HG02981 (cell line): ENCODE measurements at regions not wholly inside any gene's neighbourhood (a gene's known extent, or its start where the extent isn't known, plus 50 kb on each side); places are given as distances from the start of the nearest gene placed in this dataset.
"Not testable (repeated sequence)": the region's sequence is repeated elsewhere in the genome, so short reads cannot be mapped to it uniquely, and the experiment has no call there.

Source experiments
- ATAC-seq: cut with Tn5 transposase; IDR thresholded peaks from one replicate; pipeline ENCODE4 v1.9.1; 2021; ENCODE audit warnings: mild to moderate bottlenecking, moderate library complexity; ENCODE audit not compliant: unreplicated experiment

DNA sequence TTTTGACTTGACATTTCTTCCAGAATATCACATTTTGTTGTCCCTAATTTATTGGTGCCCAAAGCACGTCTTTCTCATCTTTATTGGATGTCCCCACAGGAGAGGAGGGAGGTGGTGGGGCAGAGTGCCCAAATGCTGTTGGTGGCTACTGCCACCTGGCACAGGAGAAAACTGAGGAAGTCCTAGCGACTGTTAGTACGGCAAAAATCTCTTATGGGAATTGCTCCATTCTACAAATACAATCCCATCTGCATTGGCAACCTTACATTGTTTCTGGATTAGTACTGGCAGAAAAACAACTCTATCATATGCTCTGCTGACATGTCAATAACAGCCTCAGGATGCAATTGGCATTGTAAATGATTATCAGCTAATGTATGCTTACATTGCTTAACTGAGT, 235.4 kb upstream of the IRAK1BP1 start:
- no peak for ATAC-seq

DNA sequence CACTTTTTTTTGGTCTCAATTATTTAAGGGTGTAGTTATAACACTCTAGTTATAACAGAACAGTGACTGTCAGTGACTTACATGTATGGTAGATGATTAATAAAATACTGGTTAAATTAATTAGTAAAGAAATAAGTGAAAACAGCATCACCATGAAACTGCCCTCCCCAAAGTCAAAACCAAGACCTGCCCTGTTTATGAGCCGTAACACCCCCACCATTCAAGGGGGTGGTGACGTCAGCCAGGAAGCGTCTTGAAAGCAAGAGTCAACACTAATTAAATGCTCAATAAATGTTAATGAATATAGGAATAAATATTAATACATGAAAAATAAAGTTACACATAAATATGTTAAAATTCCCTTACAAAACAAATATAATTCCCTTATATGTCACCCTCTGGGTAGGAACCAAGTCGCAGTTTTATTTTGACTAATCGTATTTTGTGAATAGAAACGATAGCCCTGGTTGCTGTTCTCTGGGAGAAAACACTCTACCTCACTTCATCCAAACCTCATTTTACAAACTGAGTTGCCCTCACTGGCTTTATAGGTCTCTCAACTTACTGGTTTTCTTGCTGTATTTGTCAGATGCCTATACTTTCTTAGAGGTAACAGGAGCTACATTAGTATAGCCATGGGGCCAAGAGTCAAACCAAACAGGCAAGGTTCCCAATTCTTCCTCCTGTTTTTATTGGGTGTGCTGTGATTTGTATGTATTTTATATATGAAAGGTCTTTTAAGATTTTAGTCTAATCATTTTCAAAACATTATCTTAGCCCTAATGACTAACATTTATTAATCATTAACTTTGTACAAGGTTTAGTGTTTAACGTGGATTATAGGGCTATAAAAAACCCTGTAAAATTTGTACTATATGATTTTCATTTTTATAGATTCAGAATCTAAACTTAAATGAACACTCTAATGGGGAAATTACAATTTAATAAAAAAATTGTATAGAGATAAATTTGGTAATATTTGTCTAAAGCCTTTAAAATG, 227.9 kb upstream of the IRAK1BP1 start:
- no peak for ATAC-seq

- not testable (repeated sequence) for ATAC-seq
These were observed 223.4 kb upstream of the IRAK1BP1 start for GRCh38 chr6:78643976-78644375.

DNA sequence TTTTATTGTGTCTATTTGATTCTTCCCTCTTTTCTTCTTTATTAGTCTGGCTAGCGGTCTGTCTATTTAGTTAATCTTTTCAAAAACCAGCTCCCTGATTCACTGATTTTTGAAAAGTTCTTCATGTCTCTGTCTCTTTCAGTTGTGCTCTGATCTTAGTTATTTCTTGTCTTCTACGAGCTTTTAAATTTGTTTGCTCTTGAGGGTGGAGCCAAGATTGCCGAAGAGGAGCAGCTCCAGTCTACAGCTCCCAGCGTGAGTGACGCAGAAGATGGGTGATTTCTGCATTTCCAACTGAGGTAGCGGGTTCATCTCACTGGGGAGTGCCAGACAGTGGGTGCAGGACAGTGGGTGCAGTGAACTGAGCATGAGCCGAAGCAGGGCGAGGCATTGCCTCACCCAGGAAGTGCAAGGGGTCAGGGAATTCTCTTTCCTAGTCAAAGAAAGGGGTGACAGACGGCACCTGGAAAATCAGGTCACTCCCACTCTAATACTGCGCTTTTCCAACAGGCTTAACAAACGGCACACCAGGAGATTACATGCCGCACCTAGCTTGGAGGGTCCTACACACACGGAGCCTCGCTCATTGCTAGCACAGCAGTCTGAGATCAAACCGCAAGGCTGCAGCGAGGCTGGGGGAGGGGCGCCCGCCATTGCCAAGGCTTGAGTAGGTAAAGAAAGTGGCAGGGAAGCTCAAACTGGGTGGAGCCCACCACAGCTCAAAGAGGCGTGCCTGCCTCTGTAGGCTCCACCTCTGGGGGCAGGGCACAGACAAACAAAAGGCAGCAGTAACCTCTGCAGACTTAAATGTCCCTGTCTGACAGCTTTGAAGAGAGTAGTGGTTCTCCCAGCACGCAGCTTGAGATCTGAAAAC, 220.6 kb upstream of the IRAK1BP1 start:
- not testable (repeated sequence) for ATAC-seq

- not testable (repeated sequence) for ATAC-seq
These were observed 201.5 kb upstream of the IRAK1BP1 start for GRCh38 chr6:78665819-78666218.

- no peak for ATAC-seq
These were observed 200.6 kb upstream of the IRAK1BP1 start for GRCh38 chr6:78666764-78667163.

DNA sequence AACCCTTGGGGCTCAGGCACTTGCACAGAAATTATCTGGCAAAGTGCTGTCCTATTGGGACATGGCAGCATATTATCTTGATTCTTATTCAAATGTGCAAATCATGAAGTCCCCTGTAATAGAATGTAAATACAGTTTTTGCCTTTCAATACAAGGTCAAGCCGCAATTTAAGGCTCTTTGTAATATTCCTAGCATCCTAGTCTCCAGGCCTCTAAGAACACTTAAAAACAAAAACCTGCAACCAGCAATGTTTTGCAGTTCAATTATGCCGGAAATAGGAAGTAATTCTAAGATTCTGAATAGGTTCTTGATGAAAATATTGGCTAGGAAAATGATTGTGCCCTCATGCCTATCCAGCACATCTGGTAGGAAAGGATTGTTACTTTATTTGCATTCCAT, 197.2 kb upstream of the IRAK1BP1 start:
- ATAC-seq: no peak

DNA sequence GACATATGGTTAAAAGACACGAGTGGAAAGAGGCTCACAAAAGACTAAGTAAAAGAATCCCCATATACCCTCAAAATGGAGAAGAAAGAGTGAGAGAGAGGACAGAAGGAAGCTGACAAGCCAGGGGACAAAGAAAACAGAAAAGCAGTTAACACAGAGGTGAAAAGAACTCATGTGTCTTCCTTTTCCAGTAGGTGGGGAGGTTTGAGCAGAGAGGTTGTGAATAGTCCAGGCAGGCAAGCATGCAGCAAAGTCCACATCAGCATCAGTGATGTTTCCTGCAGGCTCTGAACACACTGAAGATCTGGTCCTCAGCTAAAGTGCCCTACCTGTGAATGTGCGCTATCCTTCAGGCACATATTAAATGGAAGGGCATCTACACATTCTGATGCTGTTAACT, 196.5 kb upstream of the IRAK1BP1 start:
- no peak for ATAC-seq

DNA sequence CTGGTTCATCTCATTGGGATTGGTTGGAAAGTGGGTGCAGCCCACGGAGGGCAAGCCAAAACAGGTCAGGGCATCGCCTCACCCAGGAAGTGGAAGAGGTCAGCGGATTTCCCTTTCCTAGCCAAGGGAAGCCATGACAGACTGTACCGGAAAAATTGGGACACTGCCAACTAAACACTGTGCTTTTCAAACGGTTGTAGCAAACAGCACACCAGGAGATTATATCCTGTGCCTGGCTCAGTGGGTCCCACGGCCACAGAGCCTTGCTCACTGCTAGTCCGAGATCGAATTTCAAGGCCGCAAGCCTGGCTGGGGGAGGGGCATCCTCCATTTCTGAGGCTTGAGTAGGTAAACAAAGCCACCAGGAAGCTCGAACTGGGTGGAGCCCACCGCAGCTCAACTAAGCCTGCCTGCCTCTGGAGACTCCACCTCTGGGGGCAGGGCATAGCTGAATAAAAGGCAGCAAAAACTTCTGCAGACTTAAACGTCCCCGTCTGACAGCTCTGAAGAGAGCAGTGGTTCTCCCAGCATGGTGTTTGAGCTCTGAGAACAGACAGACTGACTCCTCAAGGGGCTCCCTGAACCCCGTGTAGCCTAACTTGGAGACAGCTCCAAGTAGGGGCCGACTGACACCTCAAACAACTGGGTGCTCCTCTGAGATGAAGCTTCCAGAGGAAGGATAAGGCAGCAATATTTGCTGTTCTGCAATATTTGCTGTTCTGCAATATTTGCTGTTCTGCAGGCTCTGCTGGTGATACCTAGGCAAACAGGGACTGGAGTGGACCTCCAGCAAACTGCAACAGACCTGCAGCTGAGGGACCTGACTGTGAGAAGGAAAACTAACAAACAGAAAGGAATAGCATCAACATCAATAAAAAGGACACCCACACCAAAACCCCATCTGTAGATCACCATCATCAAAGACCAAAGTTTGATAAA, 191.0 kb upstream of the IRAK1BP1 start:
- ATAC-seq: not testable (repeated sequence)

GRCh38 chr6:78688668-78689067, 178.7 kb upstream of the IRAK1BP1 start:
- ATAC-seq: no peak

GRCh38 chr6:78693835-78694234, 173.5 kb upstream of the IRAK1BP1 start:
- ATAC-seq: no peak

- ATAC-seq: not testable (repeated sequence)
These were observed 172.7 kb upstream of the IRAK1BP1 start for GRCh38 chr6:78694628-78695027.

GRCh38 chr6:78700991-78701390, 166.4 kb upstream of the IRAK1BP1 start:
- ATAC-seq: no peak

- ATAC-seq: no peak
These were observed 165.9 kb upstream of the IRAK1BP1 start for GRCh38 chr6:78701407-78701806.

DNA sequence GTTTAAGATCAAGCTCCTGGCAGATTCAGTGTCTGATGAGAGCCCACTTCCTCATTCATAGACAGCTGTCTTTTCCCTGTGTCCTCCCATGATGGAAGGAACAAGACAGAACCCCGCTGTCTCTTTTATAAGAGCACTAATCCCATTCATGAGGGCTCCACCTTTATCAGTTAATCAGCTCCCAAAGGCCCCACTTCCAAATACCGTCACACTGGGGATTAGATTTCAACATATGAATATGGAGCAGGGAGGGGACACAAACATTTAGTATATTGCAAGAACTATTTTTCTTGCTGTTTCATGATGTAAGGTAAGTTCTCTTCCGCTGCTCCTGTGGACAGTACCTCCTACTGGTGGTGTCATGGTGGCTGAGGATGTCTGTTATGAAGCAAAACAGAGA, 158.3 kb upstream of the IRAK1BP1 start:
- no peak for ATAC-seq

GRCh38 chr6:78713564-78713963, 153.8 kb upstream of the IRAK1BP1 start:
- ATAC-seq: no peak

DNA sequence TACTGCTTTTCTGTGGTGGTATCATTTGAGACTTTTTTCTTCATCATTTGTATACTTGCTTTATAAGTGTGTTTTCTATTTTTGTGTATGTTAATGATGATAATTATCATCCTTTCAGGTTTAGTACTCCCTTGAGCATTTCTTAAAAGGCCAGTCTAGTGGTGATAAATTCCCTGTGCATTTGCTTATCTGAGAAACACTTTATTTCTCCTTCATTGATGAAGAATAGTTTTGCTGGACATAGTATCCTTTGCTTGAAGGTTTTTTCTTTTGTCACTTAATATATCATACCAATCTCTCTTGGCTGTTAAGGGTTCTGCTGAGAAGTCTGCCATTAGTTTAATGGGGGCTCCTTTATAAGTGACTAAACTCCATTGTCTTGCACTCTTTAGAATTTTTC, 123.2 kb upstream of the IRAK1BP1 start:
- no peak for ATAC-seq

DNA sequence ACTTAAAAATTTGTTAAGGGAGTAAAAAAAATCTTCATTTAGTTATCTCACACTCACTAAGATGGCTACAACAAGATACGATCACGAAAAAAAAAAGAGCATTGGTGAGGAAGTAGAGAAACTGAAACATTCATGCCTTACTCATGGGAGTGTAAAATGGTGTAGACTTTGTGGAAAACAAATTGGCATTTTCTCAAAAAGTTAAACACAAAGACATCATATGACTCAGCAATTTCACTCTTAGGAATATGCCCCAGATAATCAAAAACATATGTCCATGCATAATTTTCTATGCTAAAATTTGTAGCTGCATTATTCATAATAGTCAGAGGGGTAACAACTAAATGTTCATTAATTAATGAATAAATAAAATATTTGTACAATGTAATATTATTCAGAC, 120.9 kb upstream of the IRAK1BP1 start:
- no peak for ATAC-seq

DNA sequence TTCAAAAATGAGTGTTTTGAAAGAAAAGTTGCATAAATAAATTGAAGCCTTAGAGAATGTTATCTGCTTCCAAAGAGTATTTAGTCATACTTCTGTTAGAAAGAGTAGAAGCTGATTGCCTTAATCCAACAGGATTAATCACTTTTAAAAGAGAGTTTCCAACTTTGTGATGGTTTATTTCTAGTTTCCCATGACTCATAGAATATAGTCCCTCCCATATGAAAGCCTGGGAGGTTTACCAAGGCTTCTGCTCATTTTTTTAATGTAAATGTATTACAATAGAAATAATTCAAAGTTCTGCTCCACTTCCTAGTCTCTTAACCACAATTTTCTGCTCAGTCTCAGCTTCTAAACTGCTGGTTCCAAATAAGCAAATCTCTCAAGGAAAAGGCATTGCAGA, 118.0 kb upstream of the IRAK1BP1 start:
- no peak for ATAC-seq

GRCh38 chr6:78758297-78758798, 109.0 kb upstream of the IRAK1BP1 start:
- ATAC-seq: not testable (repeated sequence)
